IMR-90 (cell line): ENCODE measurements at regions not wholly inside any gene's neighbourhood (a gene's known extent, or its start where the extent isn't known, plus 50 kb on each side); places are given as distances from the start of the nearest gene placed in this dataset.

Experiments used
- ATAC-seq: fragments of 200-7000 bp; cut with Tn5 transposase; 2 replicates; pipeline ENCODE4 v1.9.1; 2020; ENCODE audit warnings: low read depth, mild to moderate bottlenecking, moderate library complexity
- BruUV-seq: library from RNA; stranded (reverse); fragments of 400-500 nt; replicated peaks from 2 replicates; lab custom pipeline; 2021; lab: Mats Ljungman, UMichigan
- CTCF ChIA-PET: fragments of 300-600 bp; formaldehyde crosslinking; extraction: SDS; loops from one replicate; lab custom pipeline; 2021; ENCODE audit warnings: antibody characterized with exemption; lab: Yijun Ruan, JAX
- POLR2A ChIA-PET: fragments of 300-600 bp; sonication (Branson Sonifier 250); formaldehyde crosslinking; loops from one replicate; lab custom pipeline; 2022; ENCODE audit warnings: antibody characterized with exemption; ENCODE audit not compliant: unreplicated experiment; lab: Charles Lee
- DNase-seq: peaks from one replicate; pipeline ENCODE4 v3.0.0; 2013
- H2AFZ ChIP-seq: replicated peaks from 2 replicates; pipeline ENCODE3; 2013; ENCODE audit warnings: low read length, mild to moderate bottlenecking; ENCODE audit not compliant: poor library complexity
- H2AK5ac ChIP-seq: 2 replicates; pipeline ENCODE4 v1.6.1; 2013; ENCODE audit warnings: low read depth, low read length, inconsistent platforms
- H2AK9ac ChIP-seq: replicated peaks from 2 replicates; pipeline ENCODE3; 2013; ENCODE audit warnings: mild to moderate bottlenecking, low read depth, low read length, moderate library complexity; ENCODE audit not compliant: poor library complexity
- H2BK120ac ChIP-seq: 2 replicates; pipeline ENCODE4 v1.6.1; 2013; ENCODE audit warnings: low read depth, low read length, inconsistent platforms
- H2BK15ac ChIP-seq: 3 replicates; pipeline ENCODE4 v1.6.1; 2013; ENCODE audit warnings: low read depth, low read length, inconsistent platforms
- H2BK20ac ChIP-seq: 2 replicates; pipeline ENCODE4 v1.6.1; 2013; ENCODE audit warnings: low read depth, mild to moderate bottlenecking, inconsistent platforms, low read length, moderate library complexity
- H2BK5ac ChIP-seq: 2 replicates; pipeline ENCODE4 v1.6.1; 2013; ENCODE audit warnings: mild to moderate bottlenecking, low read depth, low read length, inconsistent platforms; ENCODE audit not compliant: poor library complexity, severe bottlenecking
- H3K14ac ChIP-seq: replicated peaks from 2 replicates; pipeline ENCODE4 v1.6.1; 2013; ENCODE audit warnings: low read depth, low read length, inconsistent platforms
- H3K18ac ChIP-seq: 2 replicates; pipeline ENCODE4 v1.6.1; 2013; ENCODE audit warnings: low read depth, low read length, control low read depth
- H3K23ac ChIP-seq: 2 replicates; pipeline ENCODE4 v1.6.1; 2013; ENCODE audit warnings: low read depth, low read length, inconsistent platforms
- H3K27ac ChIP-seq: 2 replicates; pipeline ENCODE4 v1.5.1; 2013; ENCODE audit warnings: mild to moderate bottlenecking, control low read depth, low read length; ENCODE audit not compliant: insufficient read depth
- H3K27me3 ChIP-seq: 2 replicates; pipeline ENCODE4 v1.6.1; 2013; ENCODE audit warnings: low read length; ENCODE audit not compliant: control insufficient read depth, insufficient read depth
- H3K36me3 ChIP-seq: 2 replicates; pipeline ENCODE4 v1.6.1; 2013; ENCODE audit warnings: low read length, mixed read lengths; ENCODE audit not compliant: control insufficient read depth, insufficient read depth
- H3K4ac ChIP-seq: 2 replicates; pipeline ENCODE4 v1.6.1; 2013; ENCODE audit warnings: low read depth, low read length, inconsistent platforms
- H3K4me1 ChIP-seq: 2 replicates; pipeline ENCODE4 v1.6.1; 2013; ENCODE audit warnings: low read length, mixed read lengths; ENCODE audit not compliant: control insufficient read depth, insufficient read depth
- H3K4me2 ChIP-seq: 2 replicates; pipeline ENCODE4 v1.6.1; 2013; ENCODE audit warnings: low read depth, mild to moderate bottlenecking, control low read depth, low read length, moderate library complexity
- H3K4me3 ChIP-seq: 2 replicates; pipeline ENCODE4 v1.5.1; 2013; ENCODE audit warnings: low read depth, mild to moderate bottlenecking, control low read depth, low read length, moderate library complexity; ENCODE audit not compliant: insufficient read depth
- H3K56ac ChIP-seq: 2 replicates; pipeline ENCODE4 v1.6.1; 2013; ENCODE audit warnings: low read length, inconsistent platforms; ENCODE audit not compliant: insufficient read depth; ENCODE audit errors: extremely low read depth
- H3K79me1 ChIP-seq, 2 experiments: 2 replicates each; pipeline ENCODE4 v1.6.1; 2013; ENCODE audit warnings: low read length in 2 of 2, inconsistent platforms in 1 of 2, low read depth in 1 of 2
- H3K9ac ChIP-seq: 2 replicates; pipeline ENCODE4 v1.6.1; 2013; ENCODE audit warnings: low read depth, low read length, control low read depth
- H3K9me1 ChIP-seq: 2 replicates; pipeline ENCODE4 v1.6.1; 2013; ENCODE audit warnings: low read length, inconsistent platforms; ENCODE audit not compliant: insufficient read depth
- H3K9me3 ChIP-seq: 2 replicates; pipeline ENCODE4 v1.6.1; 2013; ENCODE audit warnings: low read length; ENCODE audit not compliant: control insufficient read depth, insufficient read depth
- H4K20me1 ChIP-seq: 2 replicates; pipeline ENCODE4 v1.6.1; 2013; ENCODE audit warnings: low read length, inconsistent platforms; ENCODE audit not compliant: insufficient read depth
- H4K5ac ChIP-seq: 2 replicates; pipeline ENCODE4 v1.6.1; 2013; ENCODE audit warnings: mild to moderate bottlenecking, low read depth, low read length, control low read depth
- H4K8ac ChIP-seq, 2 experiments: 2 replicates each; pipeline ENCODE4 v1.6.1; 2013; ENCODE audit warnings: low read depth in 2 of 2, low read length in 2 of 2, control low read depth in 1 of 2, inconsistent platforms in 1 of 2
- H4K91ac ChIP-seq: 2 replicates; pipeline ENCODE4 v1.6.1; 2013; ENCODE audit warnings: low read depth, low read length, inconsistent platforms; ENCODE audit not compliant: insufficient read depth
- BHLHE40 ChIP-seq: fragments of 150-350 bp; IDR thresholded peaks from 2 replicates; pipeline ENCODE4 v1.6.1; 2016; ENCODE audit warnings: mild to moderate bottlenecking, low read depth, low read length
- CEBPB ChIP-seq: IDR thresholded peaks from 2 replicates; pipeline ENCODE4 v1.6.1; 2012; ENCODE audit warnings: low read depth, low read length, improper control_type of control experiment
- FOS ChIP-seq: fragments of 150-350 bp; IDR thresholded peaks from 2 replicates; pipeline ENCODE4 v1.6.1; 2016; ENCODE audit warnings: low read depth, low read length
- MAZ ChIP-seq: IDR thresholded peaks from 2 replicates; pipeline ENCODE4 v1.6.1; 2012; ENCODE audit warnings: low read depth, mild to moderate bottlenecking, low read length, improper control_type of control experiment, moderate library complexity, borderline replicate concordance
- MXI1 ChIP-seq: IDR thresholded peaks from 2 replicates; pipeline ENCODE4 v1.6.1; 2012; ENCODE audit warnings: low read depth, mild to moderate bottlenecking, low read length, moderate library complexity, borderline replicate concordance
- POLR2A ChIP-seq: IDR thresholded peaks from 2 replicates; pipeline ENCODE4 v1.6.1; 2012; ENCODE audit warnings: mild to moderate bottlenecking, low read depth, low read length
- RAD21 ChIP-seq: IDR thresholded peaks from 2 replicates; pipeline ENCODE4 v1.6.1; 2012; ENCODE audit warnings: low read length, improper control_type of control experiment
- RCOR1 ChIP-seq: IDR thresholded peaks from 2 replicates; pipeline ENCODE4 v1.6.1; 2012; ENCODE audit warnings: mild to moderate bottlenecking, low read length, improper control_type of control experiment; ENCODE audit not compliant: insufficient replicate concordance
- RFX5 ChIP-seq: IDR thresholded peaks from 2 replicates; pipeline ENCODE4 v1.8.0; 2012; ENCODE audit warnings: low read depth, mild to moderate bottlenecking, low read length, moderate library complexity
- SMC3 ChIP-seq: fragments of 150-350 bp; IDR thresholded peaks from 2 replicates; pipeline ENCODE4 v1.6.1; 2016; ENCODE audit warnings: low read depth, mild to moderate bottlenecking, antibody characterized with exemption, low read length, moderate library complexity
- USF2 ChIP-seq: fragments of 150-350 bp; IDR thresholded peaks from 2 replicates; pipeline ENCODE4 v1.6.1; 2017; ENCODE audit warnings: mild to moderate bottlenecking, antibody characterized with exemption, low read length, low read depth
- WGBS, 2 experiments: methylation state at CpG; one replicate each; pipeline versions ENCODE4 v1.1.5 to v1.1.7; 2013; ENCODE audit warnings: missing lambda C conversion rate in 2 of 2; ENCODE audit not compliant: insufficient read length in 1 of 2; ENCODE audit errors: extremely low coverage in 2 of 2; 5-methylcytosine and 5-hydroxymethylcytosine counted together
- dilution Hi-C: fragments of 300-500 bp; cut with HindIII; formaldehyde crosslinking; loops from one replicate; pipeline ENCODE4 v1.14.3; 2018; ENCODE audit warnings: low sequenced_read_pairs; ENCODE audit not compliant: unreplicated experiment
- in situ Hi-C: fragments of 300-500 bp; cut with MboI; formaldehyde crosslinking; loops from 3 replicates; pipeline ENCODE4 v1.14.3; 2019; ENCODE audit warnings: low sequenced_read_pairs, inconsistent platforms, mixed read lengths
- intact Hi-C: fragments of 100-400 bp; cut with micrococcal nuclease; formaldehyde crosslinking; loops from 2 replicates; pipeline ENCODE4 v1.10.0; 2022
- TF ChIP-seq, protein P1 (sequence below): fragments of 150-350 bp; IDR thresholded peaks from 2 replicates; pipeline ENCODE4 v1.6.1; 2016; ENCODE audit warnings: low read depth, mild to moderate bottlenecking, low read length, moderate library complexity, borderline replicate concordance

- H3K4me3 ChIP-seq, result no peak overlapping the region
- H3K4me1 ChIP-seq, result no peaks in the 10 kb centered on the region
- H2AK9ac ChIP-seq, result no peak overlapping the region
- no peak overlapping the region for H3K27ac ChIP-seq
- no peaks in the 10 kb centered on the region for H3K79me1 ChIP-seq
- H3K14ac ChIP-seq, result no peak overlapping the region
- H3K18ac ChIP-seq, result no peak overlapping the region
- ChIA-PET POLR2A (no interaction called here), CTCF (no interaction called here)
- ATAC-seq, result no peak
- H3K56ac ChIP-seq, result no peak overlapping the region
- H3K23ac ChIP-seq, result no peak overlapping the region
- BruUV-seq, result no TSS peak
- H4K20me1 ChIP-seq, result no peaks in the 10 kb centered on the region
- dilution Hi-C loops, result no loop called here
- H2BK20ac ChIP-seq, result no peak overlapping the region
- no peak overlapping the region for H4K91ac ChIP-seq
- H4K5ac ChIP-seq, result no peak overlapping the region
- no peak overlapping the region for H2BK15ac ChIP-seq
- no peak overlapping the region for H3K4ac ChIP-seq
- H3K9me3 ChIP-seq, result no peaks in the 10 kb centered on the region
- H3K36me3 ChIP-seq, result no peaks in the 10 kb centered on the region
- WGBS, 2 experiments, result no CpG with 5 or more reads among the region's 2 CpGs
- H3K4me2 ChIP-seq, result no peak overlapping the region
- no peak overlapping the region for H2BK5ac ChIP-seq
- intact Hi-C loops, result no loop called here
- H4K8ac ChIP-seq, result no peak overlapping the region
- H3K9me1 ChIP-seq, result no peaks in the 10 kb centered on the region
- in situ Hi-C loops, result no loop called here
- H3K27me3 ChIP-seq, result no peaks in the 10 kb centered on the region
- no peak overlapping the region for H2BK120ac ChIP-seq
- DNase-seq, result no peak
- no peak for TF ChIP-seq RFX5
- TF ChIP-seq USF2, result no peak
- TF ChIP-seq BHLHE40, result no peak
- no peak for TF ChIP-seq CEBPB
- TF ChIP-seq SMC3, result no peak
- TF ChIP-seq MAZ, result no peak
- TF ChIP-seq RCOR1, result no peak
- TF ChIP-seq POLR2A, result no peak
- TF ChIP-seq FOS, result no peak
- TF ChIP-seq, protein P1, sequence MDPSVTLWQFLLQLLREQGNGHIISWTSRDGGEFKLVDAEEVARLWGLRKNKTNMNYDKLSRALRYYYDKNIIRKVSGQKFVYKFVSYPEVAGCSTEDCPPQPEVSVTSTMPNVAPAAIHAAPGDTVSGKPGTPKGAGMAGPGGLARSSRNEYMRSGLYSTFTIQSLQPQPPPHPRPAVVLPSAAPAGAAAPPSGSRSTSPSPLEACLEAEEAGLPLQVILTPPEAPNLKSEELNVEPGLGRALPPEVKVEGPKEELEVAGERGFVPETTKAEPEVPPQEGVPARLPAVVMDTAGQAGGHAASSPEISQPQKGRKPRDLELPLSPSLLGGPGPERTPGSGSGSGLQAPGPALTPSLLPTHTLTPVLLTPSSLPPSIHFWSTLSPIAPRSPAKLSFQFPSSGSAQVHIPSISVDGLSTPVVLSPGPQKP, result no peak
- no peak for TF ChIP-seq MXI1
- no peak for TF ChIP-seq RAD21
- no peak overlapping the region for H2AK5ac ChIP-seq
- H2AFZ ChIP-seq, result no peak overlapping the region
- H3K9ac ChIP-seq, result no peak overlapping the region
These were observed 78.8 kb upstream of the BANK1 start for GRCh38 chr4:101711590-101712260.
